ENCODE measurements at regions not wholly inside any gene's neighbourhood (a gene's known extent, or its start where the extent isn't known, plus 50 kb on each side); places are given as distances from the start of the nearest gene placed in this dataset.
A peak's percentile ranks its signal among the peaks of the same experiment; 100 is the strongest.

- WGBS, 2 experiments (ENCODE audit: insufficient coverage in 1 of 2, insufficient read length in 1 of 2), result 88% methylated on average over 2 of the region's 2 CpGs; no CpG with 5 or more reads in 1 of the 2 experiments
- no peak overlapping the region for H3K4me3 ChIP-seq (ENCODE audit: low read length)
- no peak overlapping the region for H3K27ac ChIP-seq (ENCODE audit: low read depth, low read length)
- no peaks in the 10 kb centered on the region for H3K4me1 ChIP-seq (ENCODE audit: control insufficient read depth, insufficient read depth, low read length)
- DNase-seq, result peak; percentile 57
- H3K4me3 Mint-ChIP-seq, result no peak overlapping the region
- H3K27me3 ChIP-seq (ENCODE audit: control insufficient read depth, insufficient read depth, low read length, poor library complexity, severe bottlenecking), result no peaks in the 10 kb centered on the region
- no peaks in the 10 kb centered on the region for H3K36me3 Mint-ChIP-seq (ENCODE audit: low read depth)
- no peak overlapping the region for H3K27ac Mint-ChIP-seq
- no peak for TF ChIP-seq CTCF (conservative IDR thresholded peaks at IDR 0.05)
- peaks cover under 1% of the 10 kb centered on the region for H3K27me3 Mint-ChIP-seq (ENCODE audit: insufficient read depth)
- no peaks in the 10 kb centered on the region for H3K9me3 Mint-ChIP-seq
- peaks cover 7% of the 10 kb centered on the region for H3K4me1 Mint-ChIP-seq
- H3K9ac ChIP-seq (ENCODE audit: extremely low read depth, low read length, poor library complexity, severe bottlenecking), result no peak overlapping the region
- H3K9me3 ChIP-seq (ENCODE audit: control insufficient read depth, low read length), result no peaks in the 10 kb centered on the region
- no peaks in the 10 kb centered on the region for H3K36me3 ChIP-seq (ENCODE audit: control insufficient read depth, insufficient read depth, low read length)
Observed at GRCh38 chr17:65441053-65441605, 120.3 kb downstream of the AXIN2 start.

- 74 to 76% methylated on average over 6 to 7 of the region's 7 CpGs for WGBS, 2 experiments (ENCODE audit: insufficient coverage in 1 of 2, insufficient read length in 1 of 2)
- Histone ChIP-seq H3K4me1 (ENCODE audit: control insufficient read depth, insufficient read depth, low read length) (no peaks in the 10 kb centered on the region), H3K9ac (ENCODE audit: extremely low read depth, low read length, poor library complexity, severe bottlenecking) (no peak overlapping the region), H3K9me3 (ENCODE audit: control insufficient read depth, low read length) (no peaks in the 10 kb centered on the region), H3K36me3 (ENCODE audit: control insufficient read depth, insufficient read depth, low read length) (no peaks in the 10 kb centered on the region), H3K27me3 (ENCODE audit: control insufficient read depth, insufficient read depth, low read length, poor library complexity, severe bottlenecking) (no peaks in the 10 kb centered on the region), H3K4me3 (ENCODE audit: low read length) (no peak overlapping the region), H3K27ac (ENCODE audit: low read depth, low read length) (no peak overlapping the region)
- Mint-ChIP-seq H3K9me3 (no peaks in the 10 kb centered on the region), H3K27ac (no peak overlapping the region), H3K36me3 (ENCODE audit: low read depth) (no peaks in the 10 kb centered on the region), H3K27me3 (ENCODE audit: insufficient read depth) (no peaks in the 10 kb centered on the region), H3K4me3 (no peak overlapping the region), H3K4me1 (peaks cover 7% of the 10 kb centered on the region)
- DNase-seq, result peak; percentile 78
- no peak for TF ChIP-seq CTCF (conservative IDR thresholded peaks at IDR 0.05)
Observed at GRCh38 chr17:65438708-65439294, 122.6 kb downstream of the AXIN2 start.

- Histone ChIP-seq H3K9me3 (ENCODE audit: control insufficient read depth, low read length) (peaks cover 4% of the 10 kb centered on the region), H3K4me1 (ENCODE audit: control insufficient read depth, insufficient read depth, low read length) (no peaks in the 10 kb centered on the region), H3K36me3 (ENCODE audit: control insufficient read depth, insufficient read depth, low read length) (no peaks in the 10 kb centered on the region), H3K27ac (ENCODE audit: low read depth, low read length) (no peak overlapping the region), H3K27me3 (ENCODE audit: control insufficient read depth, insufficient read depth, low read length, poor library complexity, severe bottlenecking) (no peaks in the 10 kb centered on the region), H3K4me3 (ENCODE audit: low read length) (no peak overlapping the region), H3K9ac (ENCODE audit: extremely low read depth, low read length, poor library complexity, severe bottlenecking) (no peak overlapping the region)
- DNase-seq, result peak; percentile 55
- Mint-ChIP-seq H3K27me3 (ENCODE audit: insufficient read depth) (no peaks in the 10 kb centered on the region), H3K36me3 (ENCODE audit: low read depth) (no peaks in the 10 kb centered on the region), H3K27ac (no peak overlapping the region), H3K9me3 (peaks cover 4% of the 10 kb centered on the region), H3K4me1 (peaks cover 7% of the 10 kb centered on the region), H3K4me3 (no peak overlapping the region)
- TF ChIP-seq CTCF (conservative IDR thresholded peaks at IDR 0.05), result no peak
- WGBS, 2 experiments (ENCODE audit: insufficient coverage in 1 of 2, insufficient read length in 1 of 2), result 88 to 94% methylated on average over 6 to 11 of the region's 11 CpGs
Observed at GRCh38 chr17:65438173-65438572, 123.3 kb downstream of the AXIN2 start.

Data from endodermal cell (in vitro differentiated cells).